Mesodermal cell (in vitro differentiated cells): ENCODE measurements at regions not wholly inside any gene's neighbourhood (a gene's known extent, or its start where the extent isn't known, plus 50 kb on each side); places are given as distances from the start of the nearest gene placed in this dataset.
"Not testable (repeated sequence)": the region's sequence is repeated elsewhere in the genome, so short reads cannot be mapped to it uniquely, and the experiment has no call there.

Source experiments
- H3K27ac ChIP-seq: 2 replicates; pipeline ENCODE4 v1.7.0; 2013; ENCODE audit warnings: mild to moderate bottlenecking, low read depth, low read length, moderate library complexity; ENCODE audit not compliant: severe bottlenecking
- H3K36me3 ChIP-seq: 2 replicates; pipeline ENCODE4 v1.7.1; 2013; ENCODE audit warnings: mild to moderate bottlenecking, low read length, moderate library complexity; ENCODE audit not compliant: control insufficient read depth, insufficient read depth
- H3K4me1 ChIP-seq: one replicate; pipeline ENCODE4 v1.7.1; 2013; ENCODE audit warnings: mild to moderate bottlenecking, low read length; ENCODE audit not compliant: insufficient read depth, control insufficient read depth, poor library complexity, severe bottlenecking
- H3K4me3 ChIP-seq: 2 replicates; pipeline ENCODE4 v1.7.0; 2013; ENCODE audit warnings: low read length, control low read depth, mild to moderate bottlenecking; ENCODE audit not compliant: insufficient read depth, poor library complexity, severe bottlenecking; ENCODE audit errors: extremely low read depth
- H3K9me3 ChIP-seq: 2 replicates; pipeline ENCODE4 v1.7.1; 2013; ENCODE audit warnings: mild to moderate bottlenecking, low read length, moderate library complexity; ENCODE audit not compliant: control insufficient read depth
- WGBS, 2 experiments: methylation state at CpG; one replicate each; pipeline ENCODE4 v1.1.5; 2013; ENCODE audit warnings: missing lambda C conversion rate in 2 of 2; ENCODE audit not compliant: insufficient coverage in 2 of 2; 5-methylcytosine and 5-hydroxymethylcytosine counted together

- H3K4me1 ChIP-seq, result no peaks in the 10 kb centered on the region
- peaks cover 3% of the 10 kb centered on the region for H3K9me3 ChIP-seq
- H3K4me3 ChIP-seq, result no peak overlapping the region
- no peaks in the 10 kb centered on the region for H3K36me3 ChIP-seq
- 85 to 92% methylated on average over 3 of the region's 3 CpGs for WGBS, 2 experiments
- no peak overlapping the region for H3K27ac ChIP-seq
Measured at GRCh38 chr10:81548160-81548559, 326.8 kb upstream of the NRG3 start.

GRCh38 chr10:81564143-81564542 is 310.9 kb upstream of the NRG3 start:
- no peaks in the 10 kb centered on the region for H3K36me3 ChIP-seq
- H3K4me3 ChIP-seq, result no peak overlapping the region
- no peaks in the 10 kb centered on the region for H3K4me1 ChIP-seq
- WGBS, 2 experiments, result 96 to 100% methylated on average over 2 of the region's 3 CpGs
- H3K27ac ChIP-seq, result no peak overlapping the region
- no peaks in the 10 kb centered on the region for H3K9me3 ChIP-seq

GRCh38 chr10:81569488-81569887 is 305.5 kb upstream of the NRG3 start:
- Histone ChIP-seq H3K27ac (no peak overlapping the region), H3K4me1 (no peaks in the 10 kb centered on the region), H3K36me3 (no peaks in the 10 kb centered on the region), H3K4me3 (no peak overlapping the region), H3K9me3 (no peaks in the 10 kb centered on the region)
- 88 to 91% methylated on average over 5 of the region's 5 CpGs for WGBS, 2 experiments

GRCh38 chr10:81570349-81570748 is 304.6 kb upstream of the NRG3 start:
- Histone ChIP-seq H3K4me3 (no peak overlapping the region), H3K36me3 (no peaks in the 10 kb centered on the region), H3K27ac (no peak overlapping the region), H3K4me1 (no peaks in the 10 kb centered on the region), H3K9me3 (no peaks in the 10 kb centered on the region)
- 95 to 100% methylated on average over 3 of the region's 3 CpGs for WGBS, 2 experiments

- H3K27ac ChIP-seq, result no peak overlapping the region
- no peaks in the 10 kb centered on the region for H3K9me3 ChIP-seq
- H3K36me3 ChIP-seq, result no peaks in the 10 kb centered on the region
- H3K4me3 ChIP-seq, result no peak overlapping the region
- WGBS, 2 experiments, result 87 to 91% methylated on average over 18 to 19 of the region's 21 CpGs
- H3K4me1 ChIP-seq, result no peaks in the 10 kb centered on the region
Measured at GRCh38 chr10:81570878-81571794, 303.9 kb upstream of the NRG3 start.

GRCh38 chr10:81575036-81575435 is 300.0 kb upstream of the NRG3 start:
- no peak overlapping the region for H3K4me3 ChIP-seq
- H3K9me3 ChIP-seq, result no peaks in the 10 kb centered on the region
- no peaks in the 10 kb centered on the region for H3K36me3 ChIP-seq
- H3K4me1 ChIP-seq, result no peaks in the 10 kb centered on the region
- H3K27ac ChIP-seq, result no peak overlapping the region
- WGBS, 2 experiments, result 80% methylated on average over 1 of the region's 3 CpGs; no CpG with 5 or more reads in 1 of the 2 experiments

- H3K4me3 ChIP-seq, result no peak overlapping the region
- no peaks in the 10 kb centered on the region for H3K9me3 ChIP-seq
- H3K27ac ChIP-seq, result no peak overlapping the region
- H3K4me1 ChIP-seq, result no peaks in the 10 kb centered on the region
- no peaks in the 10 kb centered on the region for H3K36me3 ChIP-seq
- 83 to 100% methylated on average over 2 of the region's 2 CpGs for WGBS, 2 experiments
Measured at GRCh38 chr10:81576336-81576735, 298.7 kb upstream of the NRG3 start.

- H3K27ac ChIP-seq, result no peak overlapping the region
- WGBS, 2 experiments, result no CpG with 5 or more reads among the region's 1 CpG
- H3K4me3 ChIP-seq, result no peak overlapping the region
- no peaks in the 10 kb centered on the region for H3K4me1 ChIP-seq
- H3K36me3 ChIP-seq, result no peaks in the 10 kb centered on the region
- no peaks in the 10 kb centered on the region for H3K9me3 ChIP-seq
Measured at GRCh38 chr10:81594991-81595390, 280.0 kb upstream of the NRG3 start.

- Histone ChIP-seq H3K9me3 (no peaks in the 10 kb centered on the region), H3K27ac (no peak overlapping the region), H3K4me3 (no peak overlapping the region), H3K4me1 (no peaks in the 10 kb centered on the region), H3K36me3 (no peaks in the 10 kb centered on the region)
- WGBS, 2 experiments, result no CpG with 5 or more reads among the region's 2 CpGs
Measured at GRCh38 chr10:81600185-81600584, 274.8 kb upstream of the NRG3 start.

- H3K9me3 ChIP-seq, result no peaks in the 10 kb centered on the region
- no peak overlapping the region for H3K4me3 ChIP-seq
- H3K36me3 ChIP-seq, result no peaks in the 10 kb centered on the region
- no peaks in the 10 kb centered on the region for H3K4me1 ChIP-seq
- 79 to 81% methylated on average over 3 of the region's 4 CpGs for WGBS, 2 experiments
- no peak overlapping the region for H3K27ac ChIP-seq
Measured at GRCh38 chr10:81603106-81603620, 271.8 kb upstream of the NRG3 start.

- H3K27ac ChIP-seq, H3K4me3 ChIP-seq, H3K9me3 ChIP-seq, H3K36me3 ChIP-seq, H3K4me1 ChIP-seq: not testable (repeated sequence)
- 88 to 96% methylated on average over 3 to 6 of the region's 7 CpGs for WGBS, 2 experiments
Measured at GRCh38 chr10:81644485-81644884, 230.5 kb upstream of the NRG3 start.
